ENCODE measurements at regions not wholly inside any gene's neighbourhood (a gene's known extent, or its start where the extent isn't known, plus 50 kb on each side); places are given as distances from the start of the nearest gene placed in this dataset.

DNA sequence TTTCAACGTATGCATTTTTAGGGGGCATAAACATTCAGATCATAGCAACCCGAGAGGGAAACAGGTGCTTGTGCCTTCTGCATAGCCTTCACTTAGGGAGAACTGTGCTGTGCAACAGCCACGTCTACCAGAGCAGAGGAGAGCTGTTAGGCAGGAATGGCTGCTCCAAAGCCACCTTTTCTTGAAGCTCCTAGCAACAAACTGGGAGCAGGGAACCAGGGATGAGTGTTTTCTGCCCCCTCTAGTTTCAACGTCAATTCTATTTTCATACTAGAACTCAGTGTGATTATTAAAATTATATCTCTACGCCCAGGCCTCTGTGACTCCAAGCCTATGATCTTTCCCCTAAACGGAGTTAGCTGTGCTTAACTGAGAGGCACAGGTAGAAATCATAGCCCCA, 290.0 kb downstream of the HAPSTR1 start:
- TF ChIP-seq, protein P1, sequence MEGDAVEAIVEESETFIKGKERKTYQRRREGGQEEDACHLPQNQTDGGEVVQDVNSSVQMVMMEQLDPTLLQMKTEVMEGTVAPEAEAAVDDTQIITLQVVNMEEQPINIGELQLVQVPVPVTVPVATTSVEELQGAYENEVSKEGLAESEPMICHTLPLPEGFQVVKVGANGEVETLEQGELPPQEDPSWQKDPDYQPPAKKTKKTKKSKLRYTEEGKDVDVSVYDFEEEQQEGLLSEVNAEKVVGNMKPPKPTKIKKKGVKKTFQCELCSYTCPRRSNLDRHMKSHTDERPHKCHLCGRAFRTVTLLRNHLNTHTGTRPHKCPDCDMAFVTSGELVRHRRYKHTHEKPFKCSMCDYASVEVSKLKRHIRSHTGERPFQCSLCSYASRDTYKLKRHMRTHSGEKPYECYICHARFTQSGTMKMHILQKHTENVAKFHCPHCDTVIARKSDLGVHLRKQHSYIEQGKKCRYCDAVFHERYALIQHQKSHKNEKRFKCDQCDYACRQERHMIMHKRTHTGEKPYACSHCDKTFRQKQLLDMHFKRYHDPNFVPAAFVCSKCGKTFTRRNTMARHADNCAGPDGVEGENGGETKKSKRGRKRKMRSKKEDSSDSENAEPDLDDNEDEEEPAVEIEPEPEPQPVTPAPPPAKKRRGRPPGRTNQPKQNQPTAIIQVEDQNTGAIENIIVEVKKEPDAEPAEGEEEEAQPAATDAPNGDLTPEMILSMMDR (conservative IDR thresholded peaks at IDR 0.05 in 1 of 2, IDR thresholded peaks at IDR 0.05 in 1 of 2; ENCODE audit: extremely low read depth in 1 of 2, insufficient read depth in 1 of 2, low read depth in 1 of 2, low read length in 2 of 2): no peak
- TF ChIP-seq EZH2 (IDR thresholded peaks at IDR 0.05; ENCODE audit: borderline replicate concordance, low read length): no peak
